ENCODE measurements at regions not wholly inside any gene's neighbourhood (a gene's known extent, or its start where the extent isn't known, plus 50 kb on each side); places are given as distances from the start of the nearest gene placed in this dataset.

- 78% methylated on average over 2 of the region's 2 CpGs for WGBS
- H3K27me3 ChIP-seq: no peaks in the 10 kb centered on the region
- H3K4me3 ChIP-seq: no peak overlapping the region
- no peaks in the 10 kb centered on the region for H3K36me3 ChIP-seq
- H3K4me1 ChIP-seq: no peaks in the 10 kb centered on the region
- no peak overlapping the region for H3K27ac ChIP-seq
- no peaks in the 10 kb centered on the region for H3K9me3 ChIP-seq
- DNase-seq (ENCODE audit: low spot score in 2 of 2): no peak
- TF ChIP-seq POLR2AphosphoS5 (IDR thresholded peaks at IDR 0.05) (no peak), CTCF (IDR thresholded peaks at IDR 0.05) (no peak), POLR2A (IDR thresholded peaks at IDR 0.05) (no peak), EP300 (IDR thresholded peaks at IDR 0.05) (no peak)
These were observed 2012.3 kb upstream of the PIK3C3 start for GRCh38 chr18:39942702-39943101.

GRCh38 chr18:39938676-39939608 is 2016.1 kb upstream of the PIK3C3 start:
- TF ChIP-seq EP300 (IDR thresholded peaks at IDR 0.05): no peak
- no peak for TF ChIP-seq POLR2AphosphoS5 (IDR thresholded peaks at IDR 0.05)
- no peak for TF ChIP-seq POLR2A (IDR thresholded peaks at IDR 0.05)
- Histone ChIP-seq H3K9me3 (no peaks in the 10 kb centered on the region), H3K4me3 (no peak overlapping the region), H3K4me1 (no peaks in the 10 kb centered on the region), H3K27ac (no peak overlapping the region), H3K27me3 (no peaks in the 10 kb centered on the region), H3K36me3 (no peaks in the 10 kb centered on the region)
- no peak for DNase-seq (ENCODE audit: low spot score in 2 of 2)
- WGBS: 73% methylated on average over 4 of the region's 4 CpGs

- TF ChIP-seq CTCF (IDR thresholded peaks at IDR 0.05) (no peak), POLR2AphosphoS5 (IDR thresholded peaks at IDR 0.05) (no peak), POLR2A (IDR thresholded peaks at IDR 0.05) (no peak), EP300 (IDR thresholded peaks at IDR 0.05) (no peak)
- H3K36me3 ChIP-seq: no peaks in the 10 kb centered on the region
- 70% methylated on average over 2 of the region's 2 CpGs for WGBS
These were observed 2019.4 kb upstream of the PIK3C3 start for GRCh38 chr18:39935598-39935997.

GRCh38 chr18:39918847-39919246 is 2036.2 kb upstream of the PIK3C3 start:
- Histone ChIP-seq H3K4me1 (no peaks in the 10 kb centered on the region), H3K27me3 (no peaks in the 10 kb centered on the region), H3K4me3 (no peak overlapping the region), H3K36me3 (no peaks in the 10 kb centered on the region), H3K27ac (no peak overlapping the region), H3K9me3 (no peaks in the 10 kb centered on the region)
- 65% methylated on average over 2 of the region's 2 CpGs for WGBS
- DNase-seq (ENCODE audit: low spot score in 2 of 2): no peak
- TF ChIP-seq EP300 (IDR thresholded peaks at IDR 0.05) (no peak), POLR2AphosphoS5 (IDR thresholded peaks at IDR 0.05) (no peak), CTCF (IDR thresholded peaks at IDR 0.05) (no peak), POLR2A (IDR thresholded peaks at IDR 0.05) (no peak)

More at GRCh38 chr18:39935598-39935997, 2019.4 kb upstream of the PIK3C3 start:
- DNase-seq (ENCODE audit: low spot score in 2 of 2): no peak
- Histone ChIP-seq H3K27me3 (no peaks in the 10 kb centered on the region), H3K4me1 (no peaks in the 10 kb centered on the region), H3K27ac (no peak overlapping the region), H3K9me3 (no peaks in the 10 kb centered on the region), H3K4me3 (no peak overlapping the region)

- no peak for TF ChIP-seq EP300 (IDR thresholded peaks at IDR 0.05)
- TF ChIP-seq CTCF (IDR thresholded peaks at IDR 0.05): no peak
- TF ChIP-seq POLR2A (IDR thresholded peaks at IDR 0.05): no peak
- TF ChIP-seq POLR2AphosphoS5 (IDR thresholded peaks at IDR 0.05): no peak
- H3K27ac ChIP-seq: no peak overlapping the region
- 50% methylated on average over 4 of the region's 4 CpGs for WGBS
These were observed 2041.2 kb upstream of the PIK3C3 start for GRCh38 chr18:39913672-39914366.

More at GRCh38 chr18:39913672-39914366, 2041.2 kb upstream of the PIK3C3 start:
- H3K27me3 ChIP-seq: no peaks in the 10 kb centered on the region
- DNase-seq (ENCODE audit: low spot score in 2 of 2): no peak
- no peak overlapping the region for H3K4me3 ChIP-seq
- no peaks in the 10 kb centered on the region for H3K4me1 ChIP-seq
- H3K36me3 ChIP-seq: no peaks in the 10 kb centered on the region
- no peaks in the 10 kb centered on the region for H3K9me3 ChIP-seq
